ENCODE measurements at regions not wholly inside any gene's neighbourhood (a gene's known extent, or its start where the extent isn't known, plus 50 kb on each side); places are given as distances from the start of the nearest gene placed in this dataset.

DNA sequence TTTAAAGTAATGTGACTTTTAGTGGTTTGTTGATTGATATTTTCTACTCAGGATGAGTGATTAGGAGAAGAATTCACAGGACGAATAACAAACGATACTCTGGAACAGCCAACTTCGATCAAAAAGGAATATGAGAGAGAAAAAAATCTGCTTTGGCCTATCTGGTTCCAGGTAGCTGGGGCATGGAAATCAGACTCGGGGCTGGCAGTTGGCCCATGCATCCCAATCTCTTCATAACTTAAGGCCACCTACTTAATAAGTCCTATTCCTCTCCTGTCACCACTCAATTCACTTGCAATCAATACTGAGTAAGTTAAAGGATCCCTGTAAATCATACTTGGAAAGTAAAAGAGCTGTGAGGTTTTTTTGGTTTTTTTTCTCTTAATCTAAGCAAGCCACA is 1116.2 kb downstream of the SORCS3 start:
- Histone ChIP-seq H3K9me3 (ENCODE audit: insufficient read depth in 2 of 2, low read depth in 1 of 2, low read length in 1 of 2) (no peaks in the 10 kb centered on the region), H2AK5ac (ENCODE audit: low read depth, low read length) (no peak overlapping the region), H3K4me3 (ENCODE audit: extremely low read depth in 1 of 4, insufficient read depth in 2 of 4, low read depth in 3 of 4, low read length in 4 of 4) (no peak overlapping the region), H2BK12ac (ENCODE audit: low read depth, low read length) (no peak overlapping the region), H3K36me3 (ENCODE audit: control insufficient read depth in 2 of 4, insufficient read depth in 4 of 4, low read length in 3 of 4) (no peaks in the 10 kb centered on the region), H3K4ac (replicated peaks; ENCODE audit: insufficient read length, low read depth, low read length) (no peak overlapping the region), H2AFZ (ENCODE audit: low read length) (no peak overlapping the region), H3K79me1 (ENCODE audit: low read depth, low read length) (no peaks in the 10 kb centered on the region), H2BK120ac (replicated peaks; ENCODE audit: low read depth, low read length) (no peak overlapping the region), H3K18ac (ENCODE audit: extremely low read depth, low read length) (no peak overlapping the region), H3K27ac (ENCODE audit: low read depth, low read length) (no peak overlapping the region), H2BK20ac (ENCODE audit: low read length) (no peak overlapping the region), H3K23me2 (ENCODE audit: low read depth, low read length) (no peaks in the 10 kb centered on the region; the same call in 1 of the 2 replicates), H2BK5ac (ENCODE audit: low read depth, low read length) (no peak overlapping the region), H3K79me2 (ENCODE audit: control insufficient read depth in 1 of 2, insufficient read depth in 2 of 2, low read length in 2 of 2) (no peaks in the 10 kb centered on the region), H4K8ac (ENCODE audit: extremely low read depth, insufficient read depth, low read length) (no peak overlapping the region), H3K56ac (replicated peaks; ENCODE audit: insufficient read length, low read depth, low read length) (no peak overlapping the region), H3K4me2 (ENCODE audit: insufficient read depth in 1 of 2, low read depth in 2 of 2, low read length in 2 of 2) (no peak overlapping the region), H3K4me1 (replicated peaks in 1 of 4; ENCODE audit: control insufficient read depth in 3 of 4, insufficient read depth in 4 of 4, low read length in 3 of 4) (no peaks in the 10 kb centered on the region; a peak in 1 of 7 replicates), H4K91ac (replicated peaks; ENCODE audit: insufficient read length, low read length) (no peak overlapping the region), H3K23ac (ENCODE audit: insufficient read length) (no peak overlapping the region), H3K9ac (replicated peaks in 1 of 4; ENCODE audit: extremely low read depth in 1 of 4, low read depth in 3 of 4, low read length in 3 of 4) (no peak overlapping the region), H4K20me1 (replicated peaks in 1 of 2; ENCODE audit: control insufficient read depth in 1 of 2, insufficient read depth in 2 of 2, low read length in 2 of 2) (no peaks in the 10 kb centered on the region), H2BK15ac (ENCODE audit: low read length) (no peak overlapping the region), H4K5ac (ENCODE audit: insufficient read length, low read depth, low read length) (no peak overlapping the region), H3K27me3 (replicated peaks in 1 of 4; ENCODE audit: control insufficient read depth in 3 of 4, extremely low read depth in 1 of 4, insufficient read depth in 3 of 4, low read length in 3 of 4) (no peaks in the 10 kb centered on the region), H3K14ac (ENCODE audit: insufficient read length) (no peak overlapping the region)
- POLR2A ChIA-PET (ENCODE audit: partially characterized antibody): no interaction called here
- 95% methylated on average over 4 of the region's 4 CpGs; no CpG with 5 or more reads in 1 of the 2 experiments for WGBS, 2 experiments (ENCODE audit: extremely low coverage in 1 of 2, insufficient coverage in 1 of 2, insufficient read length in 1 of 2, insufficient replicate concordance in 2 of 2, low coverage in 1 of 2, low lambda C conversion rate in 2 of 2, missing lambda C conversion rate in 1 of 2)
- CTCF ChIA-PET (ENCODE audit: partially characterized antibody): no interaction called here
- DNase-seq (ENCODE audit: low read depth in 1 of 2, low spot score in 2 of 2) (no peak), FAIRE-seq (no peak)
- no peak for TF ChIP-seq GTF2F1 (IDR thresholded peaks at IDR 0.05; ENCODE audit: borderline replicate concordance, low read depth, low read length)
- no peak for TF ChIP-seq TCF12 (IDR thresholded peaks at IDR 0.05; ENCODE audit: low read depth, low read length)
- TF ChIP-seq RNF2 (IDR thresholded peaks at IDR 0.05; ENCODE audit: borderline replicate concordance, low read depth, low read length, missing control alignments, poor library complexity, severe bottlenecking): no peak
- TF ChIP-seq KDM5A (IDR thresholded peaks at IDR 0.05; ENCODE audit: low read length): no peak
- TF ChIP-seq CEBPB (IDR thresholded peaks at IDR 0.05; ENCODE audit: low read depth, low read length): no peak
- TF ChIP-seq NRF1 (IDR thresholded peaks at IDR 0.05; ENCODE audit: low read depth, low read length): no peak
- TF ChIP-seq SIX5 (IDR thresholded peaks at IDR 0.05; ENCODE audit: low read depth, low read length): no peak
- TF ChIP-seq SAP30 (IDR thresholded peaks at IDR 0.05; ENCODE audit: insufficient read depth, insufficient replicate concordance, low read length): no peak
- TF ChIP-seq EZH2 (IDR thresholded peaks at IDR 0.05; ENCODE audit: low read depth, low read length, severe bottlenecking): no peak
- no peak for TF ChIP-seq FOSL1 (IDR thresholded peaks at IDR 0.05; ENCODE audit: insufficient read depth, low read depth, low read length)
- no peak for TF ChIP-seq SIRT6 (IDR thresholded peaks at IDR 0.05; ENCODE audit: low read length)
